Right hindlimb (tissue), 1 donor: ENCODE measurements at regions not wholly inside any gene's neighbourhood (a gene's known extent, or its start where the extent isn't known, plus 50 kb on each side); places are given as distances from the start of the nearest gene placed in this dataset.
"Not testable (repeated sequence)": the region's sequence is repeated elsewhere in the genome, so short reads cannot be mapped to it uniquely, and the experiment has no call there.

Experiments
- DNase-seq: peaks from one replicate; pipeline ENCODE4 v3.0.0-alpha.2; 2018

- no peak for DNase-seq
Observed at GRCh38 chr18:47397671-47398319, 146.3 kb upstream of the SKOR2 start.

GRCh38 chr18:47391665-47392064 lies 140.2 kb upstream of the SKOR2 start:
- no peak for DNase-seq

- no peak for DNase-seq
Observed at GRCh38 chr18:47390410-47391024, 139.1 kb upstream of the SKOR2 start.

- no peak for DNase-seq
Observed at GRCh38 chr18:47389210-47389609, 137.8 kb upstream of the SKOR2 start.

GRCh38 chr18:47387864-47388263 lies 136.4 kb upstream of the SKOR2 start:
- no peak for DNase-seq

DNA sequence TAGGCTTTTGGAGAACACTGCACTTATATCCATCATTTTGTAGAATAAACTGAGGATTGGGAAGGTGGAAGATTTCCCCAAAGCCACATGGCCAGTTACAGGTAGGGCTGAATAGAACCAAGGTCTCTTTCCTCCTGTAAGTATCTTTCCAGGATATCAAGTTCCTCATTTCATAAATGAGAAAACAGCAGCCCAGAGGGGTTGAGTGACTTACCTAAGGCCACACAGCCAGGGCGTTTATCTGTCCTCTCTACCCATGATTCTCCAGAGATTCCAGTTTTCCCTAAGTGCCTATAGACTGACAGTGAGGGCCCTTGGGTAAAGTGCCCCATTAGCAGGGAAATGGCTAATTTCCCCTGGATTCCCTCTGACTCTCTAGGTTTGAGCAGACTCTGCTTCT lies 132.3 kb upstream of the SKOR2 start:
- no peak for DNase-seq

GRCh38 chr18:47381975-47382570 lies 130.6 kb upstream of the SKOR2 start:
- no peak for DNase-seq

DNA sequence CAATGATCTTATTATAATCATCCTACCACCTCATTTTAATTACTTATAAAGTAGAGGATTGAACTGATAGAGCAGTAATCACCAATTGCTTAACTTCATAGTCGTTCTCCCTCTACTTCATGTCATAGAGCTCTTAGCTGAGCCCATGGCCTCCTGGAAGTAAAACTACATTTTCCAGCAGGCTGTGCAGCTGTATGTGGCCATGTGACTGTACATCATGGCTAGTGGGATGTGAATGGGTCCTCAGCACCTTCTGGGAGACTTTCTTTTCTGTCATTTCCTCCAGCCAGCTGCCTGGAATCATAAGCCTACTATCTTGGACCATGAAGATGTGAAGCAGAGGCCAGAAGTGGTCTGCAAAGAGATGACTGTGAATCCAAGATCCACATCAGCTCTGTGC lies 128.7 kb upstream of the SKOR2 start:
- no peak for DNase-seq

- no peak for DNase-seq
Observed at GRCh38 chr18:47373465-47373864, 122.0 kb upstream of the SKOR2 start.

DNA sequence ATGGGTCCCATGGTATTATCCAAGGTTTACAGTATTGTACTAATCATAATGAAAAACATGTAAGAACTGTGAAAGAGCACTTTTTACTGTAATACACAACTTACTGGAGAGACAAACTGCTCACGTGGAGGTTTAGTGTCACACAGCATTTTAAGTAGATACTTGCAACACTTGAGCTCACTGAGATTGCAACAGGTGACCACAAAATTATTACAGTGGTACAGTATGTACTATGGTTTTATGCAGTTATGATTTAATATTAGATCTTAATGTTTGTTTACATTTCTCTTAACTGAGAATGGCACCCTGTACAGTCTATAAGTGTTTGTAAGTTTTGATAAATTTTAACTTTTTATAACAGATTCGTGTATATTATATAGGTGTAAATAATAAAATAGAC lies 118.6 kb upstream of the SKOR2 start:
- DNase-seq, result no peak

- DNase-seq, result not testable (repeated sequence)
Observed at GRCh38 chr18:47354061-47354460, 102.6 kb upstream of the SKOR2 start.

GRCh38 chr18:47346016-47346415 lies 94.6 kb upstream of the SKOR2 start:
- DNase-seq, result peak; percentile 17

DNA sequence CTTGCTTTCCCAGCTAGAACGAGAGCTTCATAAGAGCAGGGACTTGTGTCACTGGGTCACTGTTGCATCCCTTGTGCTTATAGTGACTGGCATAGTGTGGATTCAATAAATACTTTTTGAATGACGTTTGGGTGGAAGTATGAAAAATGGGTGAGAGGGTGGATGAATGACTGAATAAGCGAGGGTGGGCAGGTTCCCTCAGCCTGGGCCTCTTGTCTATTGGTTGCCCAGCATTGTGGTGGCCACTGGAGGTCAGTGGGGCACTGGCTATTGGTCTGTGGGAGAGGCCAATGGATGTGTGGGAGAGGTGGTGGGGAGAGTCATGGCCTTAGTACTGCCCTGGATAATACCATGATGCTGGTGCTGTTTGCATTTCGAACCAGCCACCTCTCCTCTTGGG lies 93.8 kb upstream of the SKOR2 start:
- DNase-seq, result no peak

DNA sequence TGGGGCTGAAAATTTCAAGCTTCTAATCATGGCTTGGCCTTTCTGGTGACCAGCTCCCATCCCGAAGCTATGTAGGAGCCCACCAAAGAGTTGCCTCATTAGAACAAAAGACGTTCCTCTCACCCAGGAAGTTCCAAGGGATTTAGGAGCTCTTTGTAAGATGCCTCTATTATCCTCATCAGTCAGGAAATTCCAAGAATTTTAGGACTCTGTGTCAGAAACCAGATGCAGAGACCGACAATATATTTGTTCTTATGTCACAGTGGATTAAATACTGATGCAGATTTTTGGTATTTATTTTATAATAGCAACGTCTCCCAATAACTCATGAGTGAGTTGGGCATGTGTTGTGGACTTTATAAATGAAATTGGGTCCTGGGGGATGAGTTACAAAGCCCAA lies 91.8 kb upstream of the SKOR2 start:
- DNase-seq, result no peak

- DNase-seq, result no peak
Observed at GRCh38 chr18:47342566-47342965, 91.1 kb upstream of the SKOR2 start.

GRCh38 chr18:47341678-47342077 lies 90.2 kb upstream of the SKOR2 start:
- DNase-seq, result no peak

DNA sequence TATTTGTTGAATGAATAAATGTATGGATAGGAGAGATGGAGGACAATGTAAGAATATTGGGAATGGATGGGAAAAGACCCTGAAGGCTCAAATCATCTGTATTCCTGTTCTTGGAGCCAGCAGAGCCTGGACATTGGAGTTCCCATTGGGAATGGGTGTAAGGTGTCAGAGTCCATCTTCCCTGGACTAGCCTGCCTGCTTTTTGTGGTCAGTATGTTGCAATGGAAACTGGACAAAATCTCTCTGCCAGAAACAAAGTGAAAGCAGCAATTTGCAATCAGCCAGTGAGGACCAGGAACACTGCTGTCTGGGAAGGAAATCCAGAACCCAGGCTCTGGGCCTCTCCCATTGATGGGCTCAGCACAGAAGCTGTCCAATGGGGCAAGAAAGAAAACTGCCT lies 83.5 kb upstream of the SKOR2 start:
- DNase-seq, result no peak

DNA sequence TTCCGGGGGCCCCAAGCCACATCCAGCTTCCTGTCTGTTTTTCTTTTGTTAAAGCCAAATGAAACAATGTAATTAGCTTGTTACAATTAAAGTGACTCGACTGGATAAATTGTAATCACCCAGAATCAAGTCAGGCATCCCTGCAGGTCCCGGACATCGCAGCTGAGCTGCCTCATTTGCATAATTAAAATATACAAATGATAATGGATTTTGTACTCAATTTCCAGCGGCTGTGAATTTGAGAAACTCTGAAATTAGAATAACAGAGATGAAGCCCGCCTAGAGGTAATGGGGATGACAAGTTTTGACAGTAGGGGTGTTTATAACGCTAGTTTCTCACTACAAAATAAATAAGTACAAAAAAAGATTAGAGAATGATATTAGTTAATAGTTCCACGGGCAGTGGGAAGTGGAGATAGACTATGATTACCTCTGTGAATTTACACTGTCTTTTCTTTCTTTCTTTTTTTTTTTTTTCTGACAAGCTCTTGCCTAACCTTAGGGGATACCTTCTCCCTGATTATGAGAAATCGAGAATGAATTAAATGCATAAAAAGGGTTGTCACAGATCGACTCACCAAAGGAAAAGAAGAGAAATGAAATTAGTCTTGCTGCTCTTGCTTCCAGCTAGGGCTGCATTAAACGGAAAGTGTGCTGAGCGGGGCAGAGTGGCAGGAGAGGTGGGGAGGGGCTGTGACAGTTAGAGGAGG lies 82.6 kb upstream of the SKOR2 start:
- no peak for DNase-seq

DNA sequence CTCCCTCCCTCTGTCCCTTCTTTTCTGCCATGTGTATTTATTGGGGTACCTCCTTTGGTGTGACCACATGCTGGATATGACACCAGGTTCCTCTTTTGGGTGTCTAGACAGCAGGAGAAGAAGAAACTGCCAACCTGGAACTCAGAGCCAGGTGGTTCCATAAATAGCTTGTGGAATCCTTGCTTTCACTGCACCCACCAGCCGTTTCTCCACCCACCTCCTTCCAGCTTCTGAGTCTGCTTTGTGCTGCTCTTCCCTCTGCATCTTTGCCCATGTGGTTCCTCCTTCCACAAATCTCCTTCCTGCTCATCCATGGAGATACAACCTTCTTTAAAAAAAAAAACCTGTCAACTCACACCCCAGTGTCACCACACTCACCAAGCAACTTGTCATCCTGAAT lies 80.2 kb upstream of the SKOR2 start:
- no peak for DNase-seq

GRCh38 chr18:47331026-47331425 lies 79.6 kb upstream of the SKOR2 start:
- DNase-seq, result no peak

GRCh38 chr18:47323158-47323557 lies 71.7 kb upstream of the SKOR2 start:
- DNase-seq, result no peak

DNA sequence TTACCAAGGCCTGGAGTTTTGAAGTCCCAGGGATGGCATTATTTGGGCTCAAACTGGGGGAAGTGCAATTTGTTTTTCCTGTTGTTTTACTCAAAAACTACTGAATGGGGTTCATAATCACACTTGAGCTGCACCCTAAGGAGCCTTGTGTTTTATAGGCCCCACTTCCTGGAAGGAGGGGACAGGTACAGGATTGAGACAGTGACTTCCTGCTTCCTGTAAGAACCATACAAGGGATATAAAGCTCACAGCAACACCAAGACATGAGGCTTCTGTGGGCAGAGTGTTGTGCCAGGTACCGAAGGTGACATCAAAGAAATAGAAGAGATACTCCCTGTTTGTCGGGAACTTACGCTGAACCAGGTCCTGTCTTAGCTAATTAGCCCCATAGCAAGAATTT lies 70.4 kb upstream of the SKOR2 start:
- DNase-seq, result no peak

DNA sequence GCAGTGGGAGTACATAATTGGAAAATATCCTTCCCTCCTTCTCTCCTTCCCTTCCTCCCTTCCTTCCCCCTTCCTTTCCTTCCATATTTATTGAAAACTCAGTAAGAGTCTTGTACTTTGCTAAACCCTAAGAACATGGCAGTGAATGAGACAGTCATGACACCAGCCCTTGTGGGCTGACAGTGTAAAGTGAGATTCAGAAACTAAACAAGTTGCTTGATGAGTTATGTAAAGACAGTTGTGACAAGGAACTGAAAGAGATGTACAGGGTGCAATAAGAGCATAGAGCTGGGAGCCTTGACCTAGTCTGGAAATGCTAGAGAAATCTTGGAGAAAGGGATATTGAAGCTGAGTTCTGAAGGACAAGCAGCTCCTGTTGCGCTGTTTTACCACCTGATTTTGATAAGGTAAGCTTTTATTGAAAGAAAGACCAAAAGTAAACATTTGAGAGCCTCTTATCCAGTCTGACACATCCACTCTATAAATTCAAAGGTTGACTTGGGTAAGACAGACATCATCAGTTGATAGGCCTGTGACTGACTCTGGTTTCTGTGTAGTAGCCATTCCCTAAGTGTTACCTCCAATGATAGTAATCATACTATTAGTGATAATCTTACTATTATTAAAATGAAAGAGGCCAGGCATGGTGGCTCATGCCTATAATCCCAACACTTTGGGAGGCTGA lies 66.5 kb upstream of the SKOR2 start:
- DNase-seq, result no peak
